ENCODE measurements at regions not wholly inside any gene's neighbourhood (a gene's known extent, or its start where the extent isn't known, plus 50 kb on each side); places are given as distances from the start of the nearest gene placed in this dataset.

DNA sequence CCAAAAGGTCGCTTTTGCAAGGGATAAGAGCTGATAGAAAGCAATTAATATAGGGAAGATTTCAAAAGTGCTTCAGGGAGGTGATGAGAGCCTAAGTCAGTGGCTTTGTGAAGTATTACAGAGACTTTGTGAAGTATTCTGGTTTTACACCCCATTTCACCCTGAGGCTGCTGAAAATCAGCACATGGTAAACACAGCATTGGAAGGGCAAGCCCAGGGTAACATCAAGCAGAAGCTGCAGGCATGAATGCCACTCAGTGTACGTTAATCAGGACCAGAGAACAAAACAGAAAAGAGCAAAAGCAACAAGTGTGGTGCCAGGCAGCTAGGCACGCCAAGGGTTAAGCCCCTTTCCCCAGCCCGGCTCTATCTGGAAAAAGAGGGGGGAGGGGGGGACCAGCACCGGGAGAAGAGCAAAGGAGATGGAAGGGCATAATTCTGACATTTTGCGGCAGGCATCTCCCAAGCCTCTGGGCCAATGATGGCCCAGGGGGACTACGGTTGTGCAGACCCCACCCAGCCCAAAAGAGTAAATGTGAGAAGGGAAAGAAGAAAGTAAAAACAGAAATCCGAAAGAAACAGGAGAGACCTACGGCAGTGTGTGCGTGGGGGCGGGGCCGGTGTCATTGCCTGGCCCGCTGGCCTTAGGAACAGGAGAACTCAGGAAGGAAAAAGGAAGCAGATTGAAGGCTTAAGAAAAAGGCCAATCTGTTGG lies 58.9 kb downstream of the DHRS2 start:
- TF ChIP-seq, protein P1, sequence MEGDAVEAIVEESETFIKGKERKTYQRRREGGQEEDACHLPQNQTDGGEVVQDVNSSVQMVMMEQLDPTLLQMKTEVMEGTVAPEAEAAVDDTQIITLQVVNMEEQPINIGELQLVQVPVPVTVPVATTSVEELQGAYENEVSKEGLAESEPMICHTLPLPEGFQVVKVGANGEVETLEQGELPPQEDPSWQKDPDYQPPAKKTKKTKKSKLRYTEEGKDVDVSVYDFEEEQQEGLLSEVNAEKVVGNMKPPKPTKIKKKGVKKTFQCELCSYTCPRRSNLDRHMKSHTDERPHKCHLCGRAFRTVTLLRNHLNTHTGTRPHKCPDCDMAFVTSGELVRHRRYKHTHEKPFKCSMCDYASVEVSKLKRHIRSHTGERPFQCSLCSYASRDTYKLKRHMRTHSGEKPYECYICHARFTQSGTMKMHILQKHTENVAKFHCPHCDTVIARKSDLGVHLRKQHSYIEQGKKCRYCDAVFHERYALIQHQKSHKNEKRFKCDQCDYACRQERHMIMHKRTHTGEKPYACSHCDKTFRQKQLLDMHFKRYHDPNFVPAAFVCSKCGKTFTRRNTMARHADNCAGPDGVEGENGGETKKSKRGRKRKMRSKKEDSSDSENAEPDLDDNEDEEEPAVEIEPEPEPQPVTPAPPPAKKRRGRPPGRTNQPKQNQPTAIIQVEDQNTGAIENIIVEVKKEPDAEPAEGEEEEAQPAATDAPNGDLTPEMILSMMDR (conservative IDR thresholded peaks at IDR 0.05): no peak
- H3K27ac ChIP-seq: no peak overlapping the region

DNA sequence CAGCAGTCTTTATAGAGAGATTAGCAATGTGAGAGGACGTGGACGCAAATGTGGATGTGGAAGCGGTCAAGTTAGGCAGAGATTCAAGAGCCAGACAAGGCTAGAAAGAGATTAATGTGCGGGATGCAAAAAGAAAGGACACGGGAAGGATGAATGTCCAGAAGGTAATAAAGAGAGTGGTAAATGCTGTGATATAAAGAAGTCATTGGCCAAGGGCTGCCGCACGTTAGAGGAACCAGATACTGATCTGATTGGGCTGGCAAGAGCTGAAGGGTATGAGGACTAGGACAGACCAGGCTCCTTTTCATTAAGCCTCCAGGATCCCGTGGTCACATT lies 59.5 kb downstream of the DHRS2 start:
- TF ChIP-seq, protein P1 (conservative IDR thresholded peaks at IDR 0.05): no peak
- H3K27ac ChIP-seq: no peak overlapping the region

DNA sequence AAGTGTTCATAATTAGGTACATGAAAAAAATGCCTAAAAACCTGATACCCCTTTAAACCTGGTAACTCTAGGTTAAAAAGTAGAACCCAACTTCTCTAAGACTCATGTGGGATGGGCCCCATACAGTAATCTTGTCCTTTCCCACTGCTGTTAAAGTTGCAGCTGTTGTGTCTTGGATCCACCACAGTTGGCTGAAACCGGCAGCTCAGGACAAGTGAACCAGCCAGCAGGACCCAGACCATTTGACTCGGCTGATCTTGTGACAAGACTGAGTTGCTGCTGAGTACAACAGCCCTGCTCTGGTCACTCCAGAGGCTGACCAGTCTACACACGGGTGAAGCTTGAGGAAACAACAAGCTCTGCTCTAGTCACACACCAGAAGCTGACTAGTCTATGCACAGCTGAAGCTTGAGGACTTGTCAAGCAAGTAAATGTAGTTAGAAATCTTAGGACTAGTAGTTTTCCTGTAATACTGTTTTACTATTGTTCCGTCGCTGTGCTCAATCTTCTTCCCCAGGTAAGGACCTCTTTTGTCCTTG lies 60.6 kb downstream of the DHRS2 start:
- TF ChIP-seq, protein P1 (conservative IDR thresholded peaks at IDR 0.05): no peak

DNA sequence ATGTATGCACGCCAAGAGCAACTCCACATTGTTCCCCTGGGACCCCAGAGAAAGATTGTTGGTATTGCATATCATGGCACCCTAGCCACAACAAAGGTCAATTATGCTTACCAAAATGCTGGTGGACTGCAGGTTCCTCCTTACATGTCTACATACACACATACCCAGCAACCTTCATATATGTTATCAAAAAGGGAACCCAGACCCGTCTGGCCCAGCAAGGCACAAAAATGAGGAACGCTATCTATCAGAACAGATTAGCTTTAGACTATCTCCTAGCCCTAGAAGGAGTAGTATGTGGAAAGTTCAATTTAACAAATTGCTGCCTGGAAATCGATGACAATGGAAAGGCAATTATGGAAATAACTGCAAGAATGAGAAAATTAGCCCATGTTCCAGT lies 61.5 kb downstream of the DHRS2 start:
- no peak overlapping the region for H3K27ac ChIP-seq
- TF ChIP-seq, protein P1 (conservative IDR thresholded peaks at IDR 0.05): no peak

More for the DNA sequence above, 60.6 kb downstream of the DHRS2 start:
- H3K27ac ChIP-seq: no peak overlapping the region

DNA sequence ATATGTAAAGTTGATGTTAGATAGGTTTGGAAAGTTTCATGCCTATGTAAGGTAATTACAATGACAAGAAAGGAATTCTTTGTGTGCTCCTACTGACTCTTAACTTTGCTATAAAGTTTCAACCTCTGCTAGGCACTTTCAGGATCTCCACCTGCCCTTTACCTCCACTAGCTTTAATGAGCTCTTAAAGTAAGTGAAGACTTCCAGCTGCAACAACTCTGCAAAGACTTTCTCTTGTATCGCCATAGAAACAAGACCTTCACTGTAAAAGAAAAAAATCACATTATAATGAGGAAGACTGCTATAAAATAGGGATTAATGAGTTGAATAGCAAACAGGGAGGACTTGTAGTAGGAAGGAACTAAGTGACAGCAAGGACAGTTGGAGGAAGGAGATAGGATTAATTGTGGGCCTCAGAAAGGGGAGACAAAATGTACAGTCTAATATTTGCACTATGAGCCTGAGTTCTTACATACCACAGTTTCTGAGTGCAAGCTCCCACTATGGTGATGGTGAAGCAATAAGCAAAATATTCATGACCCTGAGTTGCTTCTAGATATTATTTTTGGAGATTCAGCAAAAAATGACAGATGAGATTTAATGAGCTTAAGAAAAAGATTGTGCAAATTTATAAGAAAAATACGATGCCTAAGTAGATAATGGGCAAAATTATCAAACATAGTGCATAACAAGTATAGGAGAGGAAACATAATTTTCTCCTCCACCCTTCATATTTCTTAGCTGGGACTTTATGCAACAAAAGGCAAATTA lies 66.7 kb downstream of the DHRS2 start:
- TF ChIP-seq, protein P1 (conservative IDR thresholded peaks at IDR 0.05): no peak
- H3K27ac ChIP-seq: no peak overlapping the region

DNA sequence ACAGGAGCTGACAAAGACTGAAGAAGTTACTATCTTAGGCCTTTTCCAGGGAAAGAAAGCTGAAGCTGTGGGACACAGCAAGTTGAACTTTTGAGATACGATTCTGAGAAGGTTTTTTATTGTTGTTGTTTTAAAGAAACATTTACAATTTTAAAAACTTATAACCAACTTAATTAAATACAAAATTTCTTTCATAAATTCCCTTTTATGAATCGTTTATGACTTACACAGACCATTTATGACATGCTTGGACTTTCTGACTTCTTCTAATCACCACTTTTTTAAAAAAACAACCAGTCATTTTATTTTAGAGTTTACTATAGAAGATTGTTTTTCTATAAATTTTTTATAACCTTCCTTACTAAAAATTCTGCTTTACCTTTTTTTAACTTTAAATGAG lies 68.7 kb downstream of the DHRS2 start:
- TF ChIP-seq, protein P1 (conservative IDR thresholded peaks at IDR 0.05): no peak
- no peak overlapping the region for H3K27ac ChIP-seq

DNA sequence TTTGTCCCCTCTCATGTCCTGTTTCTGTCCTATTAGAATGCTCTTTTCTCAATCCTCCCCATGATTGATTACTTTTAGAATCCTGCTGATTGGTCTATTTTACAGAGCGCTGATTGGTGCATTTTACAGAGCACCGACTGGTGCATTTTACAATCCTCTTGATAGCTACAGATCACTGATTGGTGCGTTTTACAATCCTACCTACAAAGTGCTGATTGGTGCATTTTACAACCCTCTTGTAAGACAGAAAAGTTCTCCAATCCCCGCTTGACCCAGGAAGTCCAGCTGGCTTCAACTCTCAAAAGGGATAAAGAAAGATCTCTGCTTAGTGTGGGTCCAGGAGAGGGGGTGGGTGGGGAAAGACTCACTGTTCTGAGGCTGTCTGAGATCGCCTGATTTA lies 71.3 kb downstream of the DHRS2 start:
- TF ChIP-seq, protein P1 (conservative IDR thresholded peaks at IDR 0.05): no peak

More for the DNA sequence above, 71.3 kb downstream of the DHRS2 start:
- no peak overlapping the region for H3K27ac ChIP-seq

Data from VCaP (cell line).